H1 (cell line): ENCODE measurements at regions not wholly inside any gene's neighbourhood (a gene's known extent, or its start where the extent isn't known, plus 50 kb on each side); places are given as distances from the start of the nearest gene placed in this dataset.

ENCODE experiments used
- CTCF ChIA-PET: fragments of 300-600 bp; sonication (Branson Sonifier 250); formaldehyde crosslinking; loops from one replicate; lab custom pipeline; 2021; ENCODE audit not compliant: partially characterized antibody; lab: Charles Lee
- POLR2A ChIA-PET: fragments of 300-600 bp; sonication (Branson Sonifier 250); formaldehyde crosslinking; loops from one replicate; lab custom pipeline; 2021; ENCODE audit warnings: inconsistent platforms; ENCODE audit not compliant: partially characterized antibody; lab: Charles Lee
- DNase-seq, 2 experiments: peaks; one replicate each; pipeline versions ENCODE4 v3.0.0 to v3.0.0-alpha.2; 2010 to 2022; ENCODE audit warnings: low spot score in 2 of 2, low read depth in 1 of 2, mixed read lengths in 1 of 2
- FAIRE-seq: peaks from 2 replicates; lab custom pipeline; 2011; peaks lifted over from hg19 to GRCh38; lab: Jason Lieb, UNC
- H2AFZ ChIP-seq: 2 replicates; pipeline ENCODE4 v1.8.1; 2012; ENCODE audit warnings: low read length, inconsistent platforms
- H2AK5ac ChIP-seq: 2 replicates; pipeline ENCODE4 v1.6.1; 2013; ENCODE audit warnings: low read depth, low read length
- H2BK120ac ChIP-seq: replicated peaks from 2 replicates; pipeline ENCODE3; 2013; ENCODE audit warnings: low read depth, low read length, inconsistent platforms
- H2BK12ac ChIP-seq: 2 replicates; pipeline ENCODE4 v1.6.1; 2013; ENCODE audit warnings: low read depth, low read length
- H2BK15ac ChIP-seq: 2 replicates; pipeline ENCODE4 v1.6.1; 2013; ENCODE audit warnings: low read length
- H2BK20ac ChIP-seq: 2 replicates; pipeline ENCODE4 v1.6.1; 2013; ENCODE audit warnings: low read length
- H2BK5ac ChIP-seq: 2 replicates; pipeline ENCODE4 v1.6.1; 2013; ENCODE audit warnings: low read depth, low read length
- H3K14ac ChIP-seq: 2 replicates; pipeline ENCODE4 v1.6.1; 2013; ENCODE audit warnings: inconsistent platforms; ENCODE audit not compliant: insufficient read length
- H3K18ac ChIP-seq: 2 replicates; pipeline ENCODE4 v1.6.1; 2013; ENCODE audit warnings: low read length; ENCODE audit errors: extremely low read depth
- H3K23ac ChIP-seq: 2 replicates; pipeline ENCODE4 v1.6.1; 2013; ENCODE audit warnings: inconsistent platforms; ENCODE audit not compliant: insufficient read length
- H3K23me2 ChIP-seq: 2 replicates; pipeline ENCODE4 v1.6.1; 2013; ENCODE audit warnings: low read depth, low read length
- H3K27ac ChIP-seq: 2 replicates; pipeline ENCODE4 v1.6.1; 2011; ENCODE audit warnings: low read depth, low read length, inconsistent platforms
- H3K27me3 ChIP-seq, 4 experiments: replicated peaks in 1 of 4; 1 replicate in 1 of 4; 2 replicates in 3 of 4; pipeline versions ENCODE4 v1.6.1 to v1.8.1; 2011 to 2013; ENCODE audit warnings: low read length in 3 of 4, mild to moderate bottlenecking in 3 of 4, inconsistent platforms in 2 of 4, mixed read lengths in 2 of 4, moderate library complexity in 1 of 4; ENCODE audit not compliant: control insufficient read depth in 3 of 4, insufficient read depth in 3 of 4; ENCODE audit errors: extremely low read depth in 1 of 4
- H3K36me3 ChIP-seq, 4 experiments: 2 replicates each; pipeline versions ENCODE4 v1.6.1 to v1.8.1; 2011 to 2013; ENCODE audit warnings: mild to moderate bottlenecking in 4 of 4, low read length in 3 of 4, moderate library complexity in 2 of 4, control low read depth in 1 of 4, inconsistent platforms in 1 of 4; ENCODE audit not compliant: insufficient read depth in 4 of 4, control insufficient read depth in 2 of 4
- H3K4ac ChIP-seq: replicated peaks from 2 replicates; pipeline ENCODE3; 2013; ENCODE audit warnings: low read length, low read depth, mixed read lengths, inconsistent platforms; ENCODE audit not compliant: insufficient read length
- H3K4me1 ChIP-seq, 4 experiments: replicated peaks in 1 of 4; 1 replicate in 1 of 4; 2 replicates in 3 of 4; pipeline versions ENCODE4 v1.6.1 to v1.8.1; 2011 to 2013; ENCODE audit warnings: low read length in 3 of 4, inconsistent platforms in 2 of 4, mixed read lengths in 1 of 4; ENCODE audit not compliant: insufficient read depth in 4 of 4, control insufficient read depth in 3 of 4
- H3K4me2 ChIP-seq, 2 experiments: 2 replicates each; pipeline versions ENCODE4 v1.6.1 to v1.8.1; 2011 to 2013; ENCODE audit warnings: low read depth in 2 of 2, low read length in 2 of 2, control low read depth in 1 of 2, inconsistent platforms in 1 of 2, mild to moderate bottlenecking in 1 of 2; ENCODE audit not compliant: insufficient read depth in 1 of 2
- H3K4me3 ChIP-seq, 4 experiments: fragments of 200-600, 300-600 bp in 1 of 4; sonication (generic), shearing (Covaris generic), sonication (Bioruptor Twin) in 1 of 4; 2 replicates each; pipeline versions ENCODE4 v1.5.1 to v1.8.1; 2011 to 2016; ENCODE audit warnings: low read length in 4 of 4, low read depth in 3 of 4, control low read depth in 2 of 4, inconsistent platforms in 2 of 4, mild to moderate bottlenecking in 2 of 4, mixed read lengths in 1 of 4, moderate library complexity in 1 of 4; ENCODE audit not compliant: insufficient read depth in 2 of 4; ENCODE audit errors: extremely low read depth in 1 of 4
- H3K56ac ChIP-seq: replicated peaks from 2 replicates; pipeline ENCODE3; 2013; ENCODE audit warnings: low read depth, mild to moderate bottlenecking, mixed read lengths, low read length, inconsistent platforms; ENCODE audit not compliant: insufficient read length
- H3K79me1 ChIP-seq: 2 replicates; pipeline ENCODE4 v1.6.1; 2013; ENCODE audit warnings: low read depth, low read length, control low read depth
- H3K79me2 ChIP-seq, 2 experiments: 2 replicates each; pipeline versions ENCODE4 v1.6.1 to v1.8.1; 2012 to 2013; ENCODE audit warnings: low read length in 2 of 2, mild to moderate bottlenecking in 2 of 2, inconsistent platforms in 1 of 2; ENCODE audit not compliant: insufficient read depth in 2 of 2, control insufficient read depth in 1 of 2
- H3K9ac ChIP-seq, 4 experiments: replicated peaks in 1 of 4; 1 replicate in 1 of 4; 2 replicates in 3 of 4; pipeline versions ENCODE4 v1.6.1 to v1.8.1; 2011 to 2013; ENCODE audit warnings: low read depth in 3 of 4, low read length in 3 of 4, control low read depth in 2 of 4, mild to moderate bottlenecking in 2 of 4, moderate library complexity in 2 of 4, inconsistent platforms in 1 of 4; ENCODE audit errors: extremely low read depth in 1 of 4
- H3K9me3 ChIP-seq, 2 experiments: 2 replicates each; pipeline versions ENCODE4 v1.6.1 to v1.8.1; 2012 to 2013; ENCODE audit warnings: mild to moderate bottlenecking in 2 of 2, moderate library complexity in 2 of 2, control low read depth in 1 of 2, inconsistent platforms in 1 of 2, low read depth in 1 of 2, low read length in 1 of 2, mixed read lengths in 1 of 2; ENCODE audit not compliant: insufficient read depth in 2 of 2
- H4K20me1 ChIP-seq, 2 experiments: replicated peaks in 1 of 2; 2 replicates each; pipeline versions ENCODE3 to v1.8.1; 2011 to 2013; ENCODE audit warnings: inconsistent platforms in 2 of 2, low read length in 2 of 2, mild to moderate bottlenecking in 1 of 2; ENCODE audit not compliant: insufficient read depth in 2 of 2, control insufficient read depth in 1 of 2
- H4K5ac ChIP-seq: 2 replicates; pipeline ENCODE4 v1.6.1; 2013; ENCODE audit warnings: low read length, low read depth, mixed read lengths, inconsistent platforms; ENCODE audit not compliant: insufficient read length
- H4K8ac ChIP-seq: 2 replicates; pipeline ENCODE4 v1.8.0; 2013; ENCODE audit warnings: mild to moderate bottlenecking, moderate library complexity, low read length, inconsistent platforms; ENCODE audit not compliant: insufficient read depth; ENCODE audit errors: extremely low read depth
- H4K91ac ChIP-seq: replicated peaks from 2 replicates; pipeline ENCODE3; 2013; ENCODE audit warnings: low read length, mixed read lengths, inconsistent platforms; ENCODE audit not compliant: insufficient read length
- BCL11A ChIP-seq, 2 experiments: IDR thresholded peaks; one replicate each; pipeline ENCODE4 v1.6.1; 2011; ENCODE audit warnings: low read depth in 2 of 2, low read length in 2 of 2, mild to moderate bottlenecking in 2 of 2
- CBX5 ChIP-seq: fragments of 300-800, 300-1000 bp; sonication (generic); IDR thresholded peaks from 2 replicates; pipeline ENCODE4 v1.7.1; 2016; ENCODE audit warnings: antibody characterized with exemption, low read length, low read depth
- CEBPB ChIP-seq: IDR thresholded peaks from 2 replicates; pipeline ENCODE4 v1.6.1; 2012; ENCODE audit warnings: low read depth, low read length
- FOSL1 ChIP-seq: IDR thresholded peaks from 2 replicates; pipeline ENCODE4 v1.6.1; 2011; ENCODE audit warnings: mild to moderate bottlenecking, low read depth, low read length, moderate library complexity; ENCODE audit not compliant: insufficient read depth
- GTF2F1 ChIP-seq: IDR thresholded peaks from 2 replicates; pipeline ENCODE4 v1.6.1; 2012; ENCODE audit warnings: low read depth, low read length, improper control_type of control experiment, borderline replicate concordance
- KDM4A ChIP-seq: IDR thresholded peaks from one replicate; pipeline ENCODE4 v1.7.1; 2012; ENCODE audit warnings: low read depth, mild to moderate bottlenecking, moderate library complexity, low read length, inconsistent platforms; ENCODE audit not compliant: severe bottlenecking
- MAFK ChIP-seq: IDR thresholded peaks from 2 replicates; pipeline ENCODE4 v1.6.1; 2012; ENCODE audit warnings: low read depth, mild to moderate bottlenecking, improper control_type of control experiment, low read length
- POLR2A ChIP-seq, 2 experiments: IDR thresholded peaks; 1 replicate in 1 of 2; 2 replicates in 1 of 2; pipeline ENCODE4 v1.6.1; 2011; ENCODE audit warnings: low read depth in 2 of 2, low read length in 2 of 2, mild to moderate bottlenecking in 2 of 2; ENCODE audit errors: control extremely low read depth in 1 of 2
- RNF2 ChIP-seq: fragments of 200-900, 300-1000 bp; sonication (generic); IDR thresholded peaks from 2 replicates; pipeline ENCODE4 v1.7.1; 2016; ENCODE audit warnings: borderline replicate concordance, low read depth, mild to moderate bottlenecking, antibody characterized with exemption, low read length; ENCODE audit not compliant: poor library complexity, severe bottlenecking; ENCODE audit errors: missing control alignments
- SP4 ChIP-seq: IDR thresholded peaks from 2 replicates; pipeline ENCODE4 v1.6.1; 2012; ENCODE audit warnings: low read length, inconsistent platforms
- SRF ChIP-seq: IDR thresholded peaks from 2 replicates; pipeline ENCODE4 v1.6.1; 2011; ENCODE audit warnings: mild to moderate bottlenecking, low read depth, low read length, moderate library complexity
- USF2 ChIP-seq: IDR thresholded peaks from 2 replicates; pipeline ENCODE4 v1.6.1; 2011; ENCODE audit warnings: low read length, improper control_type of control experiment
- WGBS, 2 experiments: shearing (Covaris generic) in 1 of 2; methylation state at CpG; one replicate each; pipeline versions ENCODE4 v1.1.6 to v1.1.7; 2013 to 2015; ENCODE audit warnings: low lambda C conversion rate in 2 of 2, mixed read lengths in 2 of 2, inconsistent platforms in 1 of 2, low coverage in 1 of 2, missing lambda C conversion rate in 1 of 2; ENCODE audit not compliant: insufficient replicate concordance in 2 of 2, insufficient coverage in 1 of 2, insufficient read length in 1 of 2; ENCODE audit errors: extremely low coverage in 1 of 2, missing lambda C conversion rate in 1 of 2; 5-methylcytosine and 5-hydroxymethylcytosine counted together

DNA sequence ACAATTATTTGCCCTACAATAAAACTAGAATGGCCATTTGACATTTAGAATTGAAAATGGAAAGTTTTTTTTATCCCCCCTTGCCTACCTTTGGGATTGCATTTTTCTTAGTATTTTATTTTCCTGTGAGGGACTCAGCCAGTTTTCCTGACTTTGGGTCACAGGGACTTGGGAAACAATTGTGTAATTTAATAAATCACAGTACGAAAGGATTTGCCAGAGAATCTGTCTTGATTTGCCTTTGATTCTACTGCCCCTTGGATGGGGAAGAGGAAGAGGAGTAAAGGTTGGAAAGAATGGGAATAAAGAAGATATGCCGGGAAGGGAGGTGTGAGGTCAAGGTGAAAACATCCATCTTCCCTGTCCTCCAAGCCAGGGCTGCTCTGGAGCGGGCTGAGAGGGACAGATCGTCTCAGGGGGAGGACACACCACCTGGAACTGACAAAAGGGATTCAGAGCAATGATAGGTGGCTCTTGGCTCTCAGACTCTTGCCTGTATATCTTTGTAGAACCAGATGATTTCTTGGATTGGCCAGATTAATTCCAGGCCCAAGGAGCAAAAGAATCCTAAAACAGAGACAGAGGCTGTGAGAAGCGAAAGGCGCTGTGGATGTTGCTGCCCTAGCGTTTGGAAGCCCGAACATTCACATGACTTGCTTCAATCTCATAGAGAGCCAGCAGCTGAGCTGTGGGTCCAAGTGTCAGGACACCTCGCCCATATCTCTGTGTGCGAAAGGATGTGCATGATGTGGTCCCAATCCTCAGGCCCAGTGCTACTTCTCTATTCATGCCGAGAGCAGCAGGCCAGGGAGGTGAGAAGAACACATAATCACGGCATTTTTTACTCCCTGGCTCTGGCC is 50.3 kb upstream of the ZEB1 start:
- no peak overlapping the region for H2BK5ac ChIP-seq
- H3K79me1 ChIP-seq, result no peaks in the 10 kb centered on the region
- no peak overlapping the region for H3K27ac ChIP-seq
- no peak overlapping the region for H3K4me3 ChIP-seq
- no peaks in the 10 kb centered on the region for H3K4me1 ChIP-seq
- FAIRE-seq, result no peak
- H4K91ac ChIP-seq, result no peak overlapping the region
- H3K14ac ChIP-seq, result no peak overlapping the region
- no peak for DNase-seq
- H2BK120ac ChIP-seq, result no peak overlapping the region
- CTCF ChIA-PET, result no interaction called here
- H3K18ac ChIP-seq, result no peak overlapping the region
- no peak overlapping the region for H3K4me2 ChIP-seq
- H4K8ac ChIP-seq, result no peak overlapping the region
- H3K23me2 ChIP-seq, result no peaks in the 10 kb centered on the region
- no peaks in the 10 kb centered on the region for H3K9me3 ChIP-seq
- H2BK20ac ChIP-seq, result no peak overlapping the region
- no peak overlapping the region for H3K4ac ChIP-seq
- H2AFZ ChIP-seq, result peak overlapping the region; percentile 53; the same call in 1 of the 2 replicates
- no peak overlapping the region for H2BK15ac ChIP-seq
- H4K20me1 ChIP-seq, result no peaks in the 10 kb centered on the region
- H3K27me3 ChIP-seq, result no peaks in the 10 kb centered on the region
- no peak overlapping the region for H4K5ac ChIP-seq
- no peak overlapping the region for H2AK5ac ChIP-seq
- H3K23ac ChIP-seq, result no peak overlapping the region
- H2BK12ac ChIP-seq, result no peak overlapping the region
- no peaks in the 10 kb centered on the region for H3K36me3 ChIP-seq
- H3K56ac ChIP-seq, result no peak overlapping the region
- H3K9ac ChIP-seq, result no peak overlapping the region
- POLR2A ChIA-PET, result no interaction called here
- WGBS, 2 experiments, result 89% methylated on average over 12 of the region's 12 CpGs; no CpG with 5 or more reads in 1 of the 2 experiments
- H3K79me2 ChIP-seq, result no peaks in the 10 kb centered on the region
- TF ChIP-seq CEBPB (no peak), GTF2F1 (no peak), BCL11A (IDR thresholded peaks at IDR 0.05; ENCODE audit: low read depth in 2 of 2, low read length in 2 of 2) (no peak), MAFK (no peak), SRF (no peak), CBX5 (no peak), KDM4A (no peak), USF2 (no peak), RNF2 (no peak), POLR2A (IDR thresholded peaks at IDR 0.05; ENCODE audit: control extremely low read depth in 1 of 2, low read depth in 2 of 2, low read length in 2 of 2) (no peak), SP4 (no peak), FOSL1 (no peak)
